ENCODE measurements at regions not wholly inside any gene's neighbourhood (a gene's known extent, or its start where the extent isn't known, plus 50 kb on each side); places are given as distances from the start of the nearest gene placed in this dataset.

DNA sequence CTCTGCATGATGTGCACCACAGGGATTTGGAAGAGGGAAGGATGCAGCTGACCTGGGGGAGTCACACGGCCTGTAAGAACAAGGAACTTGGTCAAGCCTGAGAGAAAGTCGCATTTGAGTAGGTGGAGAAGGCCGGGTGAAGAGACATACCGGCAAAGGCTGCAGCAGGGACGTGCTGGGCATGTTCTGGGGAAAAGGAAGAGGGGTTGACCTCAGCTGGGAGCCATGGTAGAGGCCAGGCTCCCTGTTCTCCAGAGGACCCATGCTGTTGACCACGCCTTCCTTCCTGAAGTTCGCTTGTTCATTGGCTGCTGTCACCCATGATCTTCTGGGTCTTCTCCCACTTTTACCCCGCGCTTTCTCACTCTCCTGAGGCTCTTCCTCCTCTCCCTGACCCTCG is 84.5 kb downstream of the HTR5A start:
- TF ChIP-seq STAT1 (IDR thresholded peaks at IDR 0.05; ENCODE audit: unreplicated experiment) (no peak), EZH2 (IDR thresholded peaks at IDR 0.05; ENCODE audit: low read depth, unreplicated experiment) (no peak), EZH2phosphoT487 (IDR thresholded peaks at IDR 0.05; ENCODE audit: unreplicated experiment) (no peak)
- H3K27me3 Mint-ChIP-seq (ENCODE audit: insufficient read depth, low read depth, poor library complexity): peaks cover 3% of the 10 kb centered on the region
- H3K4me3 Mint-ChIP-seq: no peak overlapping the region
- H3K36me3 Mint-ChIP-seq (ENCODE audit: low read depth): peaks cover 19% of the 10 kb centered on the region
- no peaks in the 10 kb centered on the region for H3F3A ChIP-seq (replicated peaks; ENCODE audit: low read depth)
- DNase-seq (ENCODE audit: low spot score): no peak
- H3K4me3 ChIP-seq: no peak overlapping the region
- no peak overlapping the region for H3K27ac ChIP-seq (ENCODE audit: low read depth)
- H3K36me3 ChIP-seq (ENCODE audit: insufficient read depth): no peaks in the 10 kb centered on the region
- H3K27ac Mint-ChIP-seq: no peak overlapping the region
- H3K9me2 ChIP-seq (ENCODE audit: insufficient read depth): 0 out of 2 replicates have a peak, but pooled peaks cover 3% of the 10 kb centered on the region
- no peak overlapping the region for H3K4me2 ChIP-seq
- H2AFZ ChIP-seq: no peak overlapping the region
- no peaks in the 10 kb centered on the region for H3K79me2 ChIP-seq (replicated peaks; ENCODE audit: insufficient read depth)
- peaks cover 5% of the 10 kb centered on the region for H3K4me1 Mint-ChIP-seq
- ATAC-seq: no peak
- no peaks in the 10 kb centered on the region for H4K20me1 ChIP-seq (replicated peaks; ENCODE audit: insufficient read depth)
- H3K9me3 Mint-ChIP-seq: peaks cover 51% of the 10 kb centered on the region
- H3K27me3 ChIP-seq (ENCODE audit: insufficient read depth): no peaks in the 10 kb centered on the region
- no peaks in the 10 kb centered on the region for H3K4me1 ChIP-seq (ENCODE audit: insufficient read depth)

DNA sequence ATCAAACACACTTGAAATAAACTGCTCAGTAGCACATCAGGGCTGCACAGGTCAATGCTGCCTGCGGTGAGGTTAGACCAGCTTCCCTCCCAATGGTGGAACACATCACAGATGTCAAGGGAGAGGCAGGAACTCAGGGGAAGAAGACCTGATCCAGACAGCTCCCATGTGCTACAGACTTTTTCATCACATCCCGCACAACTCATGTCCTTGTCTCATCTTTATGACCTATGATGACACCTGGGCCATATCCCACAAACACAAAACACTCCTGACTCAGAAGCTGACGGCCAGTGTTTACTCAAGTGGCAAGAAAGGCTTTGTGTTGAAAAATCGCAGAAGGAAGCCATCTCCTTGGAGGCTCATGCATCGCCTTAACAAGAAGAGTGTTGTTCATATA is 91.6 kb downstream of the HTR5A start:
- Mint-ChIP-seq H3K4me3 (no peak overlapping the region), H3K9me3 (peaks cover 16% of the 10 kb centered on the region; the same call in 2 of the 3 replicates), H3K4me1 (no peaks in the 10 kb centered on the region), H3K27ac (no peak overlapping the region), H3K27me3 (ENCODE audit: insufficient read depth, low read depth, poor library complexity) (no peaks in the 10 kb centered on the region), H3K36me3 (ENCODE audit: low read depth) (no peaks in the 10 kb centered on the region)
- Histone ChIP-seq H3K4me3 (no peak overlapping the region), H3F3A (replicated peaks; ENCODE audit: low read depth) (no peaks in the 10 kb centered on the region), H3K36me3 (ENCODE audit: insufficient read depth) (no peaks in the 10 kb centered on the region), H3K4me2 (no peak overlapping the region), H3K27ac (ENCODE audit: low read depth) (no peak overlapping the region), H4K20me1 (replicated peaks; ENCODE audit: insufficient read depth) (no peaks in the 10 kb centered on the region), H3K4me1 (ENCODE audit: insufficient read depth) (no peaks in the 10 kb centered on the region), H3K79me2 (replicated peaks; ENCODE audit: insufficient read depth) (no peaks in the 10 kb centered on the region), H3K9me2 (ENCODE audit: insufficient read depth) (0 out of 2 replicates have a peak, but pooled peaks cover 3% of the 10 kb centered on the region), H3K27me3 (ENCODE audit: insufficient read depth) (no peaks in the 10 kb centered on the region), H2AFZ (no peak overlapping the region)
- ATAC-seq (no peak), DNase-seq (ENCODE audit: low spot score) (no peak)
- TF ChIP-seq, protein P1, sequence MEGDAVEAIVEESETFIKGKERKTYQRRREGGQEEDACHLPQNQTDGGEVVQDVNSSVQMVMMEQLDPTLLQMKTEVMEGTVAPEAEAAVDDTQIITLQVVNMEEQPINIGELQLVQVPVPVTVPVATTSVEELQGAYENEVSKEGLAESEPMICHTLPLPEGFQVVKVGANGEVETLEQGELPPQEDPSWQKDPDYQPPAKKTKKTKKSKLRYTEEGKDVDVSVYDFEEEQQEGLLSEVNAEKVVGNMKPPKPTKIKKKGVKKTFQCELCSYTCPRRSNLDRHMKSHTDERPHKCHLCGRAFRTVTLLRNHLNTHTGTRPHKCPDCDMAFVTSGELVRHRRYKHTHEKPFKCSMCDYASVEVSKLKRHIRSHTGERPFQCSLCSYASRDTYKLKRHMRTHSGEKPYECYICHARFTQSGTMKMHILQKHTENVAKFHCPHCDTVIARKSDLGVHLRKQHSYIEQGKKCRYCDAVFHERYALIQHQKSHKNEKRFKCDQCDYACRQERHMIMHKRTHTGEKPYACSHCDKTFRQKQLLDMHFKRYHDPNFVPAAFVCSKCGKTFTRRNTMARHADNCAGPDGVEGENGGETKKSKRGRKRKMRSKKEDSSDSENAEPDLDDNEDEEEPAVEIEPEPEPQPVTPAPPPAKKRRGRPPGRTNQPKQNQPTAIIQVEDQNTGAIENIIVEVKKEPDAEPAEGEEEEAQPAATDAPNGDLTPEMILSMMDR (conservative IDR thresholded peaks at IDR 0.05; ENCODE audit: low read depth in 2 of 2): no peak
- TF ChIP-seq, protein P2, sequence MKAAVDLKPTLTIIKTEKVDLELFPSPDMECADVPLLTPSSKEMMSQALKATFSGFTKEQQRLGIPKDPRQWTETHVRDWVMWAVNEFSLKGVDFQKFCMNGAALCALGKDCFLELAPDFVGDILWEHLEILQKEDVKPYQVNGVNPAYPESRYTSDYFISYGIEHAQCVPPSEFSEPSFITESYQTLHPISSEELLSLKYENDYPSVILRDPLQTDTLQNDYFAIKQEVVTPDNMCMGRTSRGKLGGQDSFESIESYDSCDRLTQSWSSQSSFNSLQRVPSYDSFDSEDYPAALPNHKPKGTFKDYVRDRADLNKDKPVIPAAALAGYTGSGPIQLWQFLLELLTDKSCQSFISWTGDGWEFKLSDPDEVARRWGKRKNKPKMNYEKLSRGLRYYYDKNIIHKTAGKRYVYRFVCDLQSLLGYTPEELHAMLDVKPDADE (IDR thresholded peaks at IDR 0.05): no peak
- TF ChIP-seq CREB1 (CRISPR knock-in tag; IDR thresholded peaks at IDR 0.05; ENCODE audit: low read depth) (no peak), POLR2AphosphoS5 (IDR thresholded peaks at IDR 0.05; ENCODE audit: low read depth) (no peak), ZNF331 (CRISPR knock-in tag; IDR thresholded peaks at IDR 0.05; ENCODE audit: low read depth) (no peak), EZH2 (IDR thresholded peaks at IDR 0.05; ENCODE audit: low read depth, unreplicated experiment) (no peak), EZH2phosphoT487 (IDR thresholded peaks at IDR 0.05; ENCODE audit: unreplicated experiment) (no peak), NANOG (IDR thresholded peaks at IDR 0.05; ENCODE audit: borderline replicate concordance) (no peak), ZNF114 (CRISPR knock-in tag; IDR thresholded peaks at IDR 0.05) (no peak), STAT1 (IDR thresholded peaks at IDR 0.05; ENCODE audit: unreplicated experiment) (no peak)
- TF ChIP-seq, protein P3, sequence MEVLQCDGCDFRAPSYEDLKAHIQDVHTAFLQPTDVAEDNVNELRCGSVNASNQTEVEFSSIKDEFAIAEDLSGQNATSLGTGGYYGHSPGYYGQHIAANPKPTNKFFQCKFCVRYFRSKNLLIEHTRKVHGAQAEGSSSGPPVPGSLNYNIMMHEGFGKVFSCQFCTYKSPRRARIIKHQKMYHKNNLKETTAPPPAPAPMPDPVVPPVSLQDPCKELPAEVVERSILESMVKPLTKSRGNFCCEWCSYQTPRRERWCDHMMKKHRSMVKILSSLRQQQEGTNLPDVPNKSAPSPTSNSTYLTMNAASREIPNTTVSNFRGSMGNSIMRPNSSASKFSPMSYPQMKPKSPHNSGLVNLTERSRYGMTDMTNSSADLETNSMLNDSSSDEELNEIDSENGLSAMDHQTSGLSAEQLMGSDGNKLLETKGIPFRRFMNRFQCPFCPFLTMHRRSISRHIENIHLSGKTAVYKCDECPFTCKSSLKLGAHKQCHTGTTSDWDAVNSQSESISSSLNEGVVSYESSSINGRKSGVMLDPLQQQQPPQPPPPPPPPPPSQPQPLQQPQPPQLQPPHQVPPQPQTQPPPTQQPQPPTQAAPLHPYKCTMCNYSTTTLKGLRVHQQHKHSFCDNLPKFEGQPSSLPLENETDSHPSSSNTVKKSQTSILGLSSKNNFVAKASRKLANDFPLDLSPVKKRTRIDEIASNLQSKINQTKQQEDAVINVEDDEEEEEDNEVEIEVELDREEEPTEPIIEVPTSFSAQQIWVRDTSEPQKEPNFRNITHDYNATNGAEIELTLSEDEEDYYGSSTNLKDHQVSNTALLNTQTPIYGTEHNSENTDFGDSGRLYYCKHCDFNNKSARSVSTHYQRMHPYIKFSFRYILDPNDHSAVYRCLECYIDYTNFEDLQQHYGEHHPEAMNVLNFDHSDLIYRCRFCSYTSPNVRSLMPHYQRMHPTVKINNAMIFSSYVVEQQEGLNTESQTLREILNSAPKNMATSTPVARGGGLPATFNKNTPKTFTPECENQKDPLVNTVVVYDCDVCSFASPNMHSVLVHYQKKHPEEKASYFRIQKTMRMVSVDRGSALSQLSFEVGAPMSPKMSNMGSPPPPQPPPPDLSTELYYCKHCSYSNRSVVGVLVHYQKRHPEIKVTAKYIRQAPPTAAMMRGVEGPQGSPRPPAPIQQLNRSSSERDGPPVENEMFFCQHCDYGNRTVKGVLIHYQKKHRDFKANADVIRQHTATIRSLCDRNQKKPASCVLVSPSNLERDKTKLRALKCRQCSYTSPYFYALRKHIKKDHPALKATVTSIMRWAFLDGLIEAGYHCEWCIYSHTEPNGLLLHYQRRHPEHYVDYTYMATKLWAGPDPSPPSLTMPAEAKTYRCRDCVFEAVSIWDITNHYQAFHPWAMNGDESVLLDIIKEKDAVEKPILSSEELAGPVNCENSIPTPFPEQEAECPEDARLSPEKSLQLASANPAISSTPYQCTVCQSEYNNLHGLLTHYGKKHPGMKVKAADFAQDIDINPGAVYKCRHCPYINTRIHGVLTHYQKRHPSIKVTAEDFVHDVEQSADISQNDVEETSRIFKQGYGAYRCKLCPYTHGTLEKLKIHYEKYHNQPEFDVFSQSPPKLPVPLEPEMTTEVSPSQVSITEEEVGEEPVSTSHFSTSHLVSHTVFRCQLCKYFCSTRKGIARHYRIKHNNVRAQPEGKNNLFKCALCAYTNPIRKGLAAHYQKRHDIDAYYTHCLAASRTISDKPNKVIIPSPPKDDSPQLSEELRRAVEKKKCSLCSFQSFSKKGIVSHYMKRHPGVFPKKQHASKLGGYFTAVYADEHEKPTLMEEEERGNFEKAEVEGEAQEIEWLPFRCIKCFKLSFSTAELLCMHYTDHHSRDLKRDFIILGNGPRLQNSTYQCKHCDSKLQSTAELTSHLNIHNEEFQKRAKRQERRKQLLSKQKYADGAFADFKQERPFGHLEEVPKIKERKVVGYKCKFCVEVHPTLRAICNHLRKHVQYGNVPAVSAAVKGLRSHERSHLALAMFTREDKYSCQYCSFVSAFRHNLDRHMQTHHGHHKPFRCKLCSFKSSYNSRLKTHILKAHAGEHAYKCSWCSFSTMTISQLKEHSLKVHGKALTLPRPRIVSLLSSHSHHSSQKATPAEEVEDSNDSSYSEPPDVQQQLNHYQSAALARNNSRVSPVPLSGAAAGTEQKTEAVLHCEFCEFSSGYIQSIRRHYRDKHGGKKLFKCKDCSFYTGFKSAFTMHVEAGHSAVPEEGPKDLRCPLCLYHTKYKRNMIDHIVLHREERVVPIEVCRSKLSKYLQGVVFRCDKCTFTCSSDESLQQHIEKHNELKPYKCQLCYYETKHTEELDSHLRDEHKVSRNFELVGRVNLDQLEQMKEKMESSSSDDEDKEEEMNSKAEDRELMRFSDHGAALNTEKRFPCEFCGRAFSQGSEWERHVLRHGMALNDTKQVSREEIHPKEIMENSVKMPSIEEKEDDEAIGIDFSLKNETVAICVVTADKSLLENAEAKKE (CRISPR knock-in tag; IDR thresholded peaks at IDR 0.05): no peak

Data from GM23338 (cell line).